ENCODE measurements at regions not wholly inside any gene's neighbourhood (a gene's known extent, or its start where the extent isn't known, plus 50 kb on each side); places are given as distances from the start of the nearest gene placed in this dataset.

- CTCF ChIA-PET, result interaction anchor here (0.6 to 1.4 kb wide), 3 partner anchors 33 to 738 kb away, joined by 3 to 4 read pairs (median 3); no protein-coding TSS in a partner anchor
- no peak overlapping the region for H3K4me3 ChIP-seq (ENCODE audit: low read depth, low read length)
- TF ChIP-seq SETDB1 (IDR thresholded peaks at IDR 0.05; ENCODE audit: insufficient read length, low read length) (no peak), ZNF148 (tag by site-specific recombination; IDR thresholded peaks at IDR 0.05; ENCODE audit: borderline replicate concordance) (no peak), ZNF341 (tag by site-specific recombination; IDR thresholded peaks at IDR 0.05; ENCODE audit: low read depth) (no peak), ZNF202 (tag by site-specific recombination; IDR thresholded peaks at IDR 0.05; ENCODE audit: borderline replicate concordance) (no peak), ZNF530 (tag by site-specific recombination; IDR thresholded peaks at IDR 0.05; ENCODE audit: low read depth) (no peak), ZNF239 (tag by site-specific recombination; IDR thresholded peaks at IDR 0.05) (no peak), ZNF169 (tag by site-specific recombination; IDR thresholded peaks at IDR 0.05) (no peak), ZNF366 (tag by site-specific recombination; conservative IDR thresholded peaks at IDR 0.05) (no peak), ZNF596 (tag by site-specific recombination; IDR thresholded peaks at IDR 0.05) (no peak), REPIN1 (tag by site-specific recombination; IDR thresholded peaks at IDR 0.05; ENCODE audit: low read depth) (no peak), ZNF623 (tag by site-specific recombination; IDR thresholded peaks at IDR 0.05) (no peak), ZBTB49 (tag by site-specific recombination; IDR thresholded peaks at IDR 0.05; ENCODE audit: low read depth) (no peak), ZSCAN4 (tag by site-specific recombination; IDR thresholded peaks at IDR 0.05) (no peak), ELK4 (IDR thresholded peaks at IDR 0.05; ENCODE audit: borderline replicate concordance, low read depth, low read length) (no peak), PRDM2 (tag by site-specific recombination; IDR thresholded peaks at IDR 0.05; ENCODE audit: borderline replicate concordance) (no peak), ZNF221 (tag by site-specific recombination; IDR thresholded peaks at IDR 0.05; ENCODE audit: borderline replicate concordance) (no peak), ZSCAN23 (tag by site-specific recombination; IDR thresholded peaks at IDR 0.05) (no peak), HOXD13 (CRISPR knock-in tag; IDR thresholded peaks at IDR 0.05; ENCODE audit: borderline replicate concordance) (no peak)
- POLR2A ChIA-PET, result no interaction called here
- H3K36me3 ChIP-seq (ENCODE audit: control insufficient read depth in 2 of 2, insufficient read depth in 1 of 2, low read length in 2 of 2), result no peaks in the 10 kb centered on the region
- no peaks in the 10 kb centered on the region for H3K4me1 ChIP-seq (ENCODE audit: control insufficient read depth, insufficient read depth, low read length)
- H3K27ac ChIP-seq (ENCODE audit: extremely low read depth, low read depth, low read length), result no peak overlapping the region
- no peaks in the 10 kb centered on the region for H3K9me3 ChIP-seq (ENCODE audit: control insufficient read depth, insufficient read depth, low read depth, low read length)
These were observed 178.1 kb downstream of the NDUFA10 start for GRCh38 chr2:239846789-239847676.

Data from HEK293 (cell line).